Kidney epithelial cell (primary cell): ENCODE measurements at regions not wholly inside any gene's neighbourhood (a gene's known extent, or its start where the extent isn't known, plus 50 kb on each side); places are given as distances from the start of the nearest gene placed in this dataset.
"Not testable (repeated sequence)": the region's sequence is repeated elsewhere in the genome, so short reads cannot be mapped to it uniquely, and the experiment has no call there.

Source experiments
- DNase-seq: peaks from one replicate; pipeline ENCODE4 v3.0.0-alpha.2; 2010; ENCODE audit warnings: low read depth
- H3K27me3 ChIP-seq: 2 replicates; pipeline ENCODE4 v1.6.0; 2011; ENCODE audit warnings: low read length; ENCODE audit not compliant: control insufficient read depth, insufficient read depth
- H3K36me3 ChIP-seq: 2 replicates; pipeline ENCODE4 v1.5.1; 2011; ENCODE audit warnings: low read length; ENCODE audit not compliant: control insufficient read depth, insufficient read depth
- H3K4me3 ChIP-seq: 2 replicates; pipeline ENCODE4 v1.5.1; 2011; ENCODE audit warnings: low read depth, mild to moderate bottlenecking, control low read depth, low read length
- TF ChIP-seq, protein P1 (sequence below): IDR thresholded peaks from 2 replicates; pipeline ENCODE4 v1.5.1; 2011; ENCODE audit warnings: mild to moderate bottlenecking, moderate library complexity, low read length, control low read depth, inconsistent platforms; ENCODE audit not compliant: insufficient read depth, poor library complexity, severe bottlenecking

DNA sequence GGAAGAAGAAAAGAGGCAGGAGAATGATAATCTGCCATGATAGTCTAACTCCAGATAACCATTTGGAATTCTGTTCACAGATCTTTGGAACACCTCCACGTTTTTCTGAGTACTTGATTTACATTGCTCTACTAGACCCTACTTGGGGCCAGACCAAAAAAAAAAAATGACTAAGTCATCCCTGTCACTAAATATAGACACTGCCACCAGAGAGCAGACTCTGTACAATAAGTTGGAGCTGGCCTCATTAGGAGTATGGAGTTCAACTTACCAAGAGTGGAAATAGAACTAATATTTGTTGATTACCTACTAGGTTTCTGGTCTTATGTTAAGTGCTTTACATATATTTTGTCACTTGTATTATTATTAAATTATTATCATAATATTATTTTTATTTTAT is 80.9 kb upstream of the ZNF800 start:
- TF ChIP-seq, protein P1, sequence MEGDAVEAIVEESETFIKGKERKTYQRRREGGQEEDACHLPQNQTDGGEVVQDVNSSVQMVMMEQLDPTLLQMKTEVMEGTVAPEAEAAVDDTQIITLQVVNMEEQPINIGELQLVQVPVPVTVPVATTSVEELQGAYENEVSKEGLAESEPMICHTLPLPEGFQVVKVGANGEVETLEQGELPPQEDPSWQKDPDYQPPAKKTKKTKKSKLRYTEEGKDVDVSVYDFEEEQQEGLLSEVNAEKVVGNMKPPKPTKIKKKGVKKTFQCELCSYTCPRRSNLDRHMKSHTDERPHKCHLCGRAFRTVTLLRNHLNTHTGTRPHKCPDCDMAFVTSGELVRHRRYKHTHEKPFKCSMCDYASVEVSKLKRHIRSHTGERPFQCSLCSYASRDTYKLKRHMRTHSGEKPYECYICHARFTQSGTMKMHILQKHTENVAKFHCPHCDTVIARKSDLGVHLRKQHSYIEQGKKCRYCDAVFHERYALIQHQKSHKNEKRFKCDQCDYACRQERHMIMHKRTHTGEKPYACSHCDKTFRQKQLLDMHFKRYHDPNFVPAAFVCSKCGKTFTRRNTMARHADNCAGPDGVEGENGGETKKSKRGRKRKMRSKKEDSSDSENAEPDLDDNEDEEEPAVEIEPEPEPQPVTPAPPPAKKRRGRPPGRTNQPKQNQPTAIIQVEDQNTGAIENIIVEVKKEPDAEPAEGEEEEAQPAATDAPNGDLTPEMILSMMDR, result no peak
- Histone ChIP-seq H3K36me3 (no peaks in the 10 kb centered on the region), H3K27me3 (no peaks in the 10 kb centered on the region), H3K4me3 (no peak overlapping the region)
- DNase-seq, result no peak

GRCh38 chr7:127460077-127460476 is 67.6 kb upstream of the ZNF800 start:
- Histone ChIP-seq H3K27me3 (no peaks in the 10 kb centered on the region), H3K36me3 (no peaks in the 10 kb centered on the region), H3K4me3 (no peak overlapping the region)
- TF ChIP-seq, protein P1, result no peak
- DNase-seq, result no peak

DNA sequence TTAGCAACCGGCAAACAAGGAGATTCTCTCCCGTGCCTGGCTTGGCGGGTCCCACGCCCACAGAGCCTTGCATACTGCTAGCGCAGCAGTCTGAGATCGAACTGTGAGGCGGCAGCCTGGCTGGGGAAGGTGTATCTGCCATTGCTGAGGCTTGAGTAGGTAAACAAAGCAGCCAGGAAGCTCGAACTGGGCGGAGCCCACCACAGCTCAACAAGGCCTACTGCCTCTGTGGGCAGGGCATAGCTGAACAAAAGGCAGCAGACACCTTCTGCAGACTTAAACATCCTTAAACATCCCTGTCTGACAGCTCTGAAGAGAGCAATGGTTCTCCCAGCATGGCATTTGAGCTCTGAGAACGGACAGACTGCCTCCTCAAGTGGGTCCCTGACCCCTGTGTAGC is 58.8 kb upstream of the ZNF800 start:
- not testable (repeated sequence) for H3K27me3 ChIP-seq, H3K36me3 ChIP-seq, DNase-seq, H3K4me3 ChIP-seq

DNA sequence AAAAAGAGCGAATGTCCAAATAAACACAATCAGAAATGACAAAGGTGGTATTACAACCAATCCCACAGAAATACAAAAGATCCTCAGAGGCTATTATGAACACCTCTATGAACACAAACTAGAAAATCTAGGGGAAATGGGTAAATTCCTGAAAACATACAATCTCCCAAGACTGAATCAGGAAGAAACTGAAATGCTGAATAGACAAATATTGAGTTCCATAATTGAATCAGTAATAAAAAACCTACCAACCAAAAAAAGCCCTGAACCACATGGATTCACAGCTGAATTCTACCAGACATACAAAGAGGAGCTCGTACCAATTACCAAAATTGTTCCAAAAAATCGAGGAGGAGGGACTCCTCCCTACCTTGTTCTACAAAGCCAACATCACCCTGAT is 56.1 kb upstream of the ZNF800 start:
- DNase-seq, result no peak
- H3K27me3 ChIP-seq, result no peaks in the 10 kb centered on the region
- TF ChIP-seq, protein P1, result no peak
- H3K36me3 ChIP-seq, result no peaks in the 10 kb centered on the region
- no peak overlapping the region for H3K4me3 ChIP-seq

- TF ChIP-seq, protein P1, result peak; percentile 71
Observed at GRCh38 chr7:127447326-127447945, 54.9 kb upstream of the ZNF800 start.

GRCh38 chr7:127446842-127447241 is 54.3 kb upstream of the ZNF800 start:
- H3K36me3 ChIP-seq, result no peaks in the 10 kb centered on the region
- no peaks in the 10 kb centered on the region for H3K27me3 ChIP-seq
- no peak for DNase-seq
- TF ChIP-seq, protein P1, result no peak
- no peak overlapping the region for H3K4me3 ChIP-seq

More at GRCh38 chr7:127447326-127447945, 54.9 kb upstream of the ZNF800 start:
- no peak for DNase-seq
- no peaks in the 10 kb centered on the region for H3K27me3 ChIP-seq
- no peaks in the 10 kb centered on the region for H3K36me3 ChIP-seq
- H3K4me3 ChIP-seq, result no peak overlapping the region
